H1 (cell line): ENCODE measurements at regions not wholly inside any gene's neighbourhood (a gene's known extent, or its start where the extent isn't known, plus 50 kb on each side); places are given as distances from the start of the nearest gene placed in this dataset.

Experiments used
- JUND ChIP-seq: IDR thresholded peaks from 2 replicates; pipeline ENCODE4 v1.6.1; 2011; ENCODE audit warnings: mild to moderate bottlenecking, improper control_type of control experiment, low read length
- POLR2A ChIP-seq, 2 experiments: IDR thresholded peaks; 1 replicate in 1 of 2; 2 replicates in 1 of 2; pipeline ENCODE4 v1.6.1; 2011; ENCODE audit warnings: low read depth in 2 of 2, low read length in 2 of 2, mild to moderate bottlenecking in 2 of 2; ENCODE audit errors: control extremely low read depth in 1 of 2
- POLR2AphosphoS5 ChIP-seq: IDR thresholded peaks from 2 replicates; pipeline ENCODE4 v1.6.1; 2011; ENCODE audit warnings: low read depth, low read length
- RFX5 ChIP-seq: IDR thresholded peaks from 2 replicates; pipeline ENCODE4 v1.6.1; 2011; ENCODE audit warnings: low read depth, low read length, improper control_type of control experiment, borderline replicate concordance
- SIN3A ChIP-seq, 2 experiments: IDR thresholded peaks in 1 of 2; conservative IDR thresholded peaks in 1 of 2; 2 replicates each; pipeline ENCODE4 v1.6.1; 2011 to 2012; ENCODE audit warnings: low read length in 2 of 2, improper control_type of control experiment in 1 of 2, low read depth in 1 of 2, mild to moderate bottlenecking in 1 of 2
- TCF12 ChIP-seq: IDR thresholded peaks from 2 replicates; pipeline ENCODE4 v1.6.1; 2011; ENCODE audit warnings: low read depth, mild to moderate bottlenecking, low read length
- TF ChIP-seq, protein P1 (sequence below), 3 experiments: IDR thresholded peaks; 1 replicate in 2 of 3; 2 replicates in 1 of 3; pipeline versions ENCODE4 v1.5.1 to v1.6.1; 2011; ENCODE audit warnings: low read length in 3 of 3, mild to moderate bottlenecking in 3 of 3, inconsistent platforms in 2 of 3, low read depth in 1 of 3, moderate library complexity in 1 of 3; ENCODE audit not compliant: insufficient read depth in 1 of 3; ENCODE audit errors: control extremely low read depth in 1 of 3

DNA sequence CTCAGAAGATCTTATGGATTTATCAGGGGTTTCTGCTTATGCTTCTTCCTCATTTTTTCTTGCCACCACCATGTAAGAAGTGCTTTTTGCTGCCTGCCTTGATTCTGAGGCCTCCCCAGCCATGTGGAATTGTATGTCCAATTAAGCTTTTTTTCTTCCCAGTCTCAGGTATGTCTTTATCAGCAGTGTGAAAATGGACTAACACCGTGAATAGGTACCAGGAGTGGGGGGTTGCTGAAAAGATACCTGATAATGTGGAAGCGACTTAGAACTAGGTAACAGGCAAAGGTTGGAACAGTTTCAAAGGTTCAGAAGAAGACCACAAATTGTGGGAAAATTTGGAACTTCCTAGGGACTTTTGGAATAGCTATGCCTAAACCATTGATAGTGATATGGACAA is 1222.5 kb upstream of the NUDT12 start:
- TF ChIP-seq RFX5 (no peak), POLR2A (IDR thresholded peaks at IDR 0.05; ENCODE audit: control extremely low read depth in 1 of 2, low read depth in 2 of 2, low read length in 2 of 2) (no peak), TCF12 (no peak), SIN3A (conservative IDR thresholded peaks at IDR 0.05 in 1 of 2, IDR thresholded peaks at IDR 0.05 in 1 of 2; ENCODE audit: low read depth in 1 of 2, low read length in 2 of 2) (no peak), POLR2AphosphoS5 (no peak), JUND (no peak)
- TF ChIP-seq, protein P1, sequence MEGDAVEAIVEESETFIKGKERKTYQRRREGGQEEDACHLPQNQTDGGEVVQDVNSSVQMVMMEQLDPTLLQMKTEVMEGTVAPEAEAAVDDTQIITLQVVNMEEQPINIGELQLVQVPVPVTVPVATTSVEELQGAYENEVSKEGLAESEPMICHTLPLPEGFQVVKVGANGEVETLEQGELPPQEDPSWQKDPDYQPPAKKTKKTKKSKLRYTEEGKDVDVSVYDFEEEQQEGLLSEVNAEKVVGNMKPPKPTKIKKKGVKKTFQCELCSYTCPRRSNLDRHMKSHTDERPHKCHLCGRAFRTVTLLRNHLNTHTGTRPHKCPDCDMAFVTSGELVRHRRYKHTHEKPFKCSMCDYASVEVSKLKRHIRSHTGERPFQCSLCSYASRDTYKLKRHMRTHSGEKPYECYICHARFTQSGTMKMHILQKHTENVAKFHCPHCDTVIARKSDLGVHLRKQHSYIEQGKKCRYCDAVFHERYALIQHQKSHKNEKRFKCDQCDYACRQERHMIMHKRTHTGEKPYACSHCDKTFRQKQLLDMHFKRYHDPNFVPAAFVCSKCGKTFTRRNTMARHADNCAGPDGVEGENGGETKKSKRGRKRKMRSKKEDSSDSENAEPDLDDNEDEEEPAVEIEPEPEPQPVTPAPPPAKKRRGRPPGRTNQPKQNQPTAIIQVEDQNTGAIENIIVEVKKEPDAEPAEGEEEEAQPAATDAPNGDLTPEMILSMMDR (IDR thresholded peaks at IDR 0.05; ENCODE audit: control extremely low read depth in 1 of 3, insufficient read depth in 1 of 3, low read depth in 1 of 3, low read length in 3 of 3) = no peak
